Mesendoderm (in vitro differentiated cells): ENCODE measurements at regions not wholly inside any gene's neighbourhood (a gene's known extent, or its start where the extent isn't known, plus 50 kb on each side); places are given as distances from the start of the nearest gene placed in this dataset.
A peak's percentile ranks its signal among the peaks of the same experiment; 100 is the strongest.

Experiments used
- DNase-seq: peaks from one replicate; pipeline ENCODE4 v3.0.0; 2013
- H2AK5ac ChIP-seq: 2 replicates; pipeline ENCODE4 v1.6.1; 2013; ENCODE audit warnings: low read length, inconsistent platforms
- H2BK120ac ChIP-seq: 2 replicates; pipeline ENCODE4 v1.6.1; 2013; ENCODE audit warnings: low read depth, mild to moderate bottlenecking, low read length, moderate library complexity, mixed read lengths
- H2BK15ac ChIP-seq: replicated peaks from 2 replicates; pipeline ENCODE4 v1.6.1; 2013; ENCODE audit warnings: low read depth, mild to moderate bottlenecking, moderate library complexity
- H2BK5ac ChIP-seq: 2 replicates; pipeline ENCODE4 v1.6.1; 2013; ENCODE audit warnings: low read length, inconsistent platforms
- H3K18ac ChIP-seq: 2 replicates; pipeline ENCODE4 v1.6.1; 2013; ENCODE audit warnings: mild to moderate bottlenecking, low read length, mixed read lengths
- H3K23ac ChIP-seq: one replicate; pipeline ENCODE4 v1.6.1; 2013; ENCODE audit warnings: low read length
- H3K27ac ChIP-seq: 2 replicates; pipeline ENCODE4 v1.5.1; 2013; ENCODE audit warnings: low read depth, mild to moderate bottlenecking, inconsistent platforms, low read length, moderate library complexity
- H3K27me3 ChIP-seq: 2 replicates; pipeline ENCODE4 v1.6.1; 2013; ENCODE audit warnings: low read length, control low read depth, mild to moderate bottlenecking, inconsistent platforms; ENCODE audit not compliant: insufficient read depth, poor library complexity
- H3K36me3 ChIP-seq: 2 replicates; pipeline ENCODE4 v1.6.1; 2013; ENCODE audit warnings: low read length, inconsistent platforms; ENCODE audit not compliant: control insufficient read depth, insufficient read depth
- H3K4ac ChIP-seq: one replicate; pipeline ENCODE4 v1.6.1; 2013; ENCODE audit warnings: low read depth, mild to moderate bottlenecking, low read length, moderate library complexity
- H3K4me1 ChIP-seq: 2 replicates; pipeline ENCODE4 v1.6.1; 2013; ENCODE audit warnings: low read depth, low read length, inconsistent platforms; ENCODE audit not compliant: control insufficient read depth
- H3K4me2 ChIP-seq: 2 replicates; pipeline ENCODE4 v1.6.1; 2013; ENCODE audit warnings: low read length
- H3K4me3 ChIP-seq: 2 replicates; pipeline ENCODE4 v1.5.1; 2013; ENCODE audit warnings: mild to moderate bottlenecking, low read length
- H3K56ac ChIP-seq: one replicate; pipeline ENCODE4 v1.6.1; 2013; ENCODE audit warnings: low read length
- H3K79me1 ChIP-seq: 2 replicates; pipeline ENCODE4 v1.6.1; 2013; ENCODE audit warnings: low read length, inconsistent platforms
- H3K79me2 ChIP-seq: 2 replicates; pipeline ENCODE4 v1.6.1; 2013; ENCODE audit warnings: mild to moderate bottlenecking, low read length; ENCODE audit not compliant: control insufficient read depth, insufficient read depth
- H3K9ac ChIP-seq: 2 replicates; pipeline ENCODE4 v1.6.1; 2013; ENCODE audit warnings: low read length, inconsistent platforms
- H4K5ac ChIP-seq: one replicate; pipeline ENCODE4 v1.6.1; 2013; ENCODE audit warnings: low read length
- H4K8ac ChIP-seq: one replicate; pipeline ENCODE4 v1.6.1; 2013; ENCODE audit warnings: low read depth, mild to moderate bottlenecking, control low read depth, low read length, moderate library complexity
- WGBS: extraction: QIAGEN DNeasy Blood & Tissue Kit; methylation state at CpG from one replicate; pipeline ENCODE4 v1.1.7; 2013; ENCODE audit warnings: low lambda C conversion rate, missing lambda C conversion rate; ENCODE audit not compliant: insufficient coverage; ENCODE audit errors: extremely low coverage; 5-methylcytosine and 5-hydroxymethylcytosine counted together

- H3K18ac ChIP-seq = no peak overlapping the region
- DNase-seq = peak; percentile 26
- H3K36me3 ChIP-seq = no peaks in the 10 kb centered on the region
- no peak overlapping the region for H2BK5ac ChIP-seq
- H2BK120ac ChIP-seq = no peak overlapping the region
- H2AK5ac ChIP-seq = no peak overlapping the region
- H3K4me2 ChIP-seq = no peak overlapping the region
- H3K4me3 ChIP-seq = no peak overlapping the region
- no peak overlapping the region for H3K27ac ChIP-seq
- WGBS = no CpG with 5 or more reads among the region's 1 CpG
- no peaks in the 10 kb centered on the region for H3K27me3 ChIP-seq
- no peaks in the 10 kb centered on the region for H3K79me2 ChIP-seq
- no peak overlapping the region for H3K23ac ChIP-seq
- H3K79me1 ChIP-seq = no peaks in the 10 kb centered on the region
- H3K56ac ChIP-seq = no peak overlapping the region
- no peak overlapping the region for H4K8ac ChIP-seq
- no peaks in the 10 kb centered on the region for H3K4me1 ChIP-seq
- H3K4ac ChIP-seq = no peak overlapping the region
- no peak overlapping the region for H2BK15ac ChIP-seq
- no peak overlapping the region for H4K5ac ChIP-seq
- no peak overlapping the region for H3K9ac ChIP-seq
Measured at GRCh38 chr10:33798754-33799153, 464.3 kb upstream of the NRP1 start.

GRCh38 chr10:33796680-33797079, 462.2 kb upstream of the NRP1 start:
- Histone ChIP-seq H2AK5ac (no peak overlapping the region), H3K23ac (no peak overlapping the region), H4K8ac (no peak overlapping the region), H3K27me3 (no peaks in the 10 kb centered on the region), H3K56ac (no peak overlapping the region), H3K79me2 (no peaks in the 10 kb centered on the region), H2BK15ac (no peak overlapping the region), H3K27ac (no peak overlapping the region), H3K18ac (no peak overlapping the region), H2BK5ac (no peak overlapping the region), H3K9ac (no peak overlapping the region), H3K79me1 (no peaks in the 10 kb centered on the region), H3K4me3 (no peak overlapping the region), H2BK120ac (no peak overlapping the region), H3K4me2 (no peak overlapping the region), H3K4me1 (no peaks in the 10 kb centered on the region), H3K4ac (no peak overlapping the region), H3K36me3 (no peaks in the 10 kb centered on the region), H4K5ac (no peak overlapping the region)
- no peak for DNase-seq
- WGBS = no CpG with 5 or more reads among the region's 2 CpGs

GRCh38 chr10:33795529-33795928, 461.1 kb upstream of the NRP1 start:
- Histone ChIP-seq H3K36me3 (no peaks in the 10 kb centered on the region), H3K23ac (no peak overlapping the region), H3K79me2 (no peaks in the 10 kb centered on the region), H4K8ac (no peak overlapping the region), H3K4me2 (no peak overlapping the region), H3K79me1 (no peaks in the 10 kb centered on the region), H3K9ac (no peak overlapping the region), H3K18ac (no peak overlapping the region), H3K4ac (no peak overlapping the region), H2BK15ac (no peak overlapping the region), H3K4me3 (no peak overlapping the region), H2BK120ac (no peak overlapping the region), H2AK5ac (no peak overlapping the region), H3K4me1 (no peaks in the 10 kb centered on the region), H4K5ac (no peak overlapping the region), H3K56ac (no peak overlapping the region), H3K27me3 (no peaks in the 10 kb centered on the region), H2BK5ac (no peak overlapping the region), H3K27ac (no peak overlapping the region)
- no peak for DNase-seq

GRCh38 chr10:33794460-33794859, 460.0 kb upstream of the NRP1 start:
- no peak overlapping the region for H2BK5ac ChIP-seq
- no CpG with 5 or more reads among the region's 3 CpGs for WGBS
- no peak overlapping the region for H4K5ac ChIP-seq
- no peak for DNase-seq
- no peak overlapping the region for H3K56ac ChIP-seq
- H3K18ac ChIP-seq = no peak overlapping the region
- H3K79me2 ChIP-seq = no peaks in the 10 kb centered on the region
- H3K9ac ChIP-seq = no peak overlapping the region
- H3K4me3 ChIP-seq = no peak overlapping the region
- H3K23ac ChIP-seq = no peak overlapping the region
- H3K27ac ChIP-seq = no peak overlapping the region
- H3K36me3 ChIP-seq = no peaks in the 10 kb centered on the region
- no peak overlapping the region for H2AK5ac ChIP-seq
- H2BK120ac ChIP-seq = no peak overlapping the region
- H2BK15ac ChIP-seq = no peak overlapping the region
- no peaks in the 10 kb centered on the region for H3K79me1 ChIP-seq
- no peaks in the 10 kb centered on the region for H3K4me1 ChIP-seq
- no peak overlapping the region for H3K4me2 ChIP-seq
- no peak overlapping the region for H4K8ac ChIP-seq
- H3K27me3 ChIP-seq = no peaks in the 10 kb centered on the region
- H3K4ac ChIP-seq = no peak overlapping the region

- H3K56ac ChIP-seq = no peak overlapping the region
- no peaks in the 10 kb centered on the region for H3K4me1 ChIP-seq
- H2AK5ac ChIP-seq = no peak overlapping the region
- H2BK15ac ChIP-seq = no peak overlapping the region
- H3K4me2 ChIP-seq = no peak overlapping the region
- no peaks in the 10 kb centered on the region for H3K36me3 ChIP-seq
- H3K18ac ChIP-seq = no peak overlapping the region
- no peak overlapping the region for H4K5ac ChIP-seq
- DNase-seq = no peak
- H3K79me1 ChIP-seq = no peaks in the 10 kb centered on the region
- H4K8ac ChIP-seq = no peak overlapping the region
- no peak overlapping the region for H2BK120ac ChIP-seq
- no peak overlapping the region for H3K9ac ChIP-seq
- no peak overlapping the region for H3K23ac ChIP-seq
- no peaks in the 10 kb centered on the region for H3K27me3 ChIP-seq
- no peak overlapping the region for H3K27ac ChIP-seq
- no CpG with 5 or more reads among the region's 2 CpGs for WGBS
- H3K79me2 ChIP-seq = no peaks in the 10 kb centered on the region
- no peak overlapping the region for H3K4ac ChIP-seq
- H3K4me3 ChIP-seq = no peak overlapping the region
- no peak overlapping the region for H2BK5ac ChIP-seq
Measured at GRCh38 chr10:33793793-33794192, 459.3 kb upstream of the NRP1 start.

- no peak overlapping the region for H3K4ac ChIP-seq
- no peaks in the 10 kb centered on the region for H3K27me3 ChIP-seq
- no peak overlapping the region for H3K4me2 ChIP-seq
- H3K79me2 ChIP-seq = no peaks in the 10 kb centered on the region
- no peak overlapping the region for H4K8ac ChIP-seq
- no peak for DNase-seq
- no peaks in the 10 kb centered on the region for H3K36me3 ChIP-seq
- no peak overlapping the region for H4K5ac ChIP-seq
- H2BK120ac ChIP-seq = no peak overlapping the region
- H3K27ac ChIP-seq = no peak overlapping the region
- no peaks in the 10 kb centered on the region for H3K4me1 ChIP-seq
- H3K18ac ChIP-seq = no peak overlapping the region
- no peaks in the 10 kb centered on the region for H3K79me1 ChIP-seq
- H3K9ac ChIP-seq = no peak overlapping the region
- WGBS = no CpG with 5 or more reads among the region's 5 CpGs
- no peak overlapping the region for H3K4me3 ChIP-seq
- no peak overlapping the region for H2BK15ac ChIP-seq
- H3K23ac ChIP-seq = no peak overlapping the region
- no peak overlapping the region for H3K56ac ChIP-seq
- H2BK5ac ChIP-seq = no peak overlapping the region
- no peak overlapping the region for H2AK5ac ChIP-seq
Measured at GRCh38 chr10:33791272-33791660, 456.8 kb upstream of the NRP1 start.
